OCI-LY3 (cell line): ENCODE measurements at regions not wholly inside any gene's neighbourhood (a gene's known extent, or its start where the extent isn't known, plus 50 kb on each side); places are given as distances from the start of the nearest gene placed in this dataset.

Source experiments
- H2AFZ ChIP-seq: fragments of 200-600, 300-600 bp; shearing (Covaris generic); 2 replicates; pipeline ENCODE4 v1.6.0; 2014; ENCODE audit warnings: antibody characterized with exemption, low read depth, low read length
- H3K27ac ChIP-seq: fragments of 200-600, 300-600 bp; sonication (generic); 2 replicates; pipeline ENCODE4 v1.5.1; 2014; ENCODE audit warnings: mild to moderate bottlenecking, low read length, moderate library complexity, mixed read lengths
- H3K27me3 ChIP-seq: fragments of 200-600, 300-600 bp; sonication (generic); 2 replicates; pipeline ENCODE4 v1.6.1; 2014; ENCODE audit warnings: low read depth, low read length, mixed read lengths
- H3K36me3 ChIP-seq: fragments of 200-600, 300-600 bp; sonication (generic); replicated peaks from 2 replicates; pipeline ENCODE3; 2014; ENCODE audit warnings: low read depth, low read length, mixed read lengths
- H3K4me1 ChIP-seq: fragments of 300-600, 200-600 bp; sonication (generic); 2 replicates; pipeline ENCODE4 v1.6.1; 2014; ENCODE audit warnings: low read length, mixed read lengths
- H3K4me2 ChIP-seq: fragments of 200-600, 300-600 bp; sonication (generic); 2 replicates; pipeline ENCODE4 v1.6.1; 2014; ENCODE audit warnings: low read length, mixed read lengths
- H3K4me3 ChIP-seq: fragments of 300-600, 200-600 bp; sonication (generic); 2 replicates; pipeline ENCODE4 v1.5.1; 2014; ENCODE audit warnings: antibody characterized with exemption, mild to moderate bottlenecking, low read length, moderate library complexity
- H3K79me2 ChIP-seq: fragments of 300-600, 200-600 bp; shearing (Covaris generic); 2 replicates; pipeline ENCODE4 v1.6.1; 2014; ENCODE audit warnings: mild to moderate bottlenecking, low read length, mixed read lengths
- H3K9ac ChIP-seq: fragments of 300-600, 200-600 bp; shearing (Covaris generic); 2 replicates; pipeline ENCODE4 v1.6.0; 2014; ENCODE audit warnings: mild to moderate bottlenecking, low read length, moderate library complexity
- H3K9me3 ChIP-seq: fragments of 200-600, 300-600 bp; shearing (Covaris generic); 2 replicates; pipeline ENCODE4 v1.6.1; 2014; ENCODE audit warnings: low read length, mixed read lengths; ENCODE audit not compliant: insufficient read depth
- H4K20me1 ChIP-seq: fragments of 200-600, 300-600 bp; sonication (generic); 2 replicates; pipeline ENCODE4 v1.6.1; 2016; ENCODE audit warnings: low read length, mixed read lengths; ENCODE audit not compliant: insufficient read depth
- CTCF ChIP-seq: fragments of 200-600, 300-600 bp; sonication (generic); IDR thresholded peaks from 2 replicates; pipeline ENCODE4 v1.5.1; 2014; ENCODE audit warnings: antibody characterized with exemption, low read length, low read depth
- EZH2phosphoT487 ChIP-seq: fragments of 200-600 bp; shearing (Covaris generic); IDR thresholded peaks from 2 replicates; pipeline ENCODE4 v1.6.1; 2018; ENCODE audit warnings: antibody characterized with exemption, mixed run types, low read depth

DNA sequence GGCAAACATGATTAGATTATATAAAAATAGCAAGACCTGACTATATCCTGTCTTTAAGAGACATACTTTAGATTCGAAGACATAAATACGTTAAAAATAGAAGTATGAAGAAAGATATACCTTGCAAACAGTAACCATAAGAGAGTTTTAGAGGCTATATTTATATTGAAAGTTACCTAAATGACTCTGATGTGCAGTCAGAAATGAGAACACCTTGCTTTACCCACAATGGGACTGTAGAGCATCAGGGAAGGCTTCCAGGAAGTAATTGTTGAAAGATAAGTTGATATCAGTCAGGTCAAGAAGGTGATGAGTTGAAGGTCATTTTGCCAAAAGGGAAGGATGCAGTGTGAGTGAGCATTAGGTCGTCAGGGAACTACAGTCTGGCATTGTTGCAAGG, 110.2 kb downstream of the NEDD1 start:
- TF ChIP-seq CTCF, result no peak
- Histone ChIP-seq H3K36me3 (no peaks in the 10 kb centered on the region), H3K9ac (no peak overlapping the region), H3K4me2 (no peak overlapping the region), H3K79me2 (no peaks in the 10 kb centered on the region), H3K4me3 (no peak overlapping the region), H4K20me1 (no peaks in the 10 kb centered on the region), H3K27me3 (0 out of 2 replicates have a peak, but pooled peaks cover 4% of the 10 kb centered on the region), H3K9me3 (no peaks in the 10 kb centered on the region), H2AFZ (no peak overlapping the region), H3K27ac (no peak overlapping the region), H3K4me1 (no peaks in the 10 kb centered on the region)

- TF ChIP-seq CTCF (no peak), EZH2phosphoT487 (no peak)
- H3K9ac ChIP-seq, result no peak overlapping the region
- H3K4me1 ChIP-seq, result no peaks in the 10 kb centered on the region
- H3K27me3 ChIP-seq, result 0 out of 2 replicates have a peak, but pooled peaks cover 4% of the 10 kb centered on the region
- no peak overlapping the region for H2AFZ ChIP-seq
- H3K4me2 ChIP-seq, result no peak overlapping the region
- no peak overlapping the region for H3K27ac ChIP-seq
- H3K79me2 ChIP-seq, result no peaks in the 10 kb centered on the region
- no peaks in the 10 kb centered on the region for H3K36me3 ChIP-seq
- no peaks in the 10 kb centered on the region for H3K9me3 ChIP-seq
- H4K20me1 ChIP-seq, result no peaks in the 10 kb centered on the region
- no peak overlapping the region for H3K4me3 ChIP-seq
These were observed 115.6 kb downstream of the NEDD1 start for GRCh38 chr12:97022536-97023230.

DNA sequence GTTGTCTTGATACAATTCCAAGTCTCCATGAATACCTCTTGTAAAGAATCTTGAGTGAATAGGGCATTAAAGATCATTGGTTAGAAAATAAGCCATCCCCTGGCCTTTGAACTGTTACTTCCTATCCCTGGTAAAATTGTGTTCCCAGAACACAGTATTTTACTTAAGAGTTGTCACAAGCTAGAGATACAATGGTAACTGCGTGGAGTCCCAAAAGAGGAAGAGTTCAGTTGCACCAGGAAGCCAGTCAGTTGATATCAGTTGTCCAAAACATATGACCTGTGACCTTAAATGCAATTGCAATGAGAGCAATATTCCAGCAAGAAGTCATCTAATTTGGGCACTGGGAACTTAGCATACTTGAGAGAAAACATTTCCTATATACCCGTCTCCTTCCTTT, 117.3 kb downstream of the NEDD1 start:
- Histone ChIP-seq H3K4me1 (no peaks in the 10 kb centered on the region), H3K79me2 (no peaks in the 10 kb centered on the region), H3K27ac (no peak overlapping the region), H3K4me2 (no peak overlapping the region), H4K20me1 (no peaks in the 10 kb centered on the region), H2AFZ (no peak overlapping the region), H3K9me3 (no peaks in the 10 kb centered on the region), H3K9ac (no peak overlapping the region), H3K4me3 (no peak overlapping the region), H3K36me3 (no peaks in the 10 kb centered on the region), H3K27me3 (0 out of 2 replicates have a peak, but pooled peaks cover 4% of the 10 kb centered on the region)
- TF ChIP-seq CTCF (no peak), EZH2phosphoT487 (no peak)

DNA sequence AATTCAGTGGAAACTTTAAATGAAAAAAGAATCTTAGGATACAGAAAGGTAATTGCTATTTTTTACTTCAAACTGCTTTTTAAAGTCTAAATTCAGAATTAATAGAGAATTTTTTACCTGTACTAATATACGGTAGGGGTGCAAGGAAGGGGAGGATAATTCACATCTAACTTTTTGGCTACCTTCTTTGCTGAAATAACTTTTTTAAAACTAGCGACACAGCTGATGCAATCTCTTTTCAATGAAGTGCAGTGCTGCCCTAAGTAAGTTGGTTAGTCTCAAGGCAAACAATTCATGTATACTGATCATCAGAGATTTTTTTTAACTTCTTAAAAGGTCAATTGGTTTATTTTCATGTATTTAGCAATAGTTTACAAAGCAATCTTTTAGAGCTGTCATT, 119.8 kb downstream of the NEDD1 start:
- Histone ChIP-seq H3K4me2 (no peak overlapping the region), H3K9ac (no peak overlapping the region)
- TF ChIP-seq CTCF (no peak), EZH2phosphoT487 (no peak)

More for the DNA sequence above, 119.8 kb downstream of the NEDD1 start:
- Histone ChIP-seq H2AFZ (no peak overlapping the region), H3K36me3 (no peaks in the 10 kb centered on the region), H4K20me1 (no peaks in the 10 kb centered on the region), H3K79me2 (no peaks in the 10 kb centered on the region), H3K9me3 (no peaks in the 10 kb centered on the region), H3K27ac (no peak overlapping the region), H3K4me1 (no peaks in the 10 kb centered on the region), H3K27me3 (no peaks in the 10 kb centered on the region), H3K4me3 (no peak overlapping the region)
